GM11168 (cell line): ENCODE measurements at regions not wholly inside any gene's neighbourhood (a gene's known extent, or its start where the extent isn't known, plus 50 kb on each side); places are given as distances from the start of the nearest gene placed in this dataset.

Experiments
- in situ Hi-C: fragments of 300-500 bp; cut with MboI; formaldehyde crosslinking; loops from one replicate; pipeline ENCODE4 v1.12.0; 2022; ENCODE audit warnings: low sequenced_read_pairs; ENCODE audit not compliant: unreplicated experiment

GRCh38 chr9:115593587-115594091 is 475.7 kb upstream of the TNC start:
- in situ Hi-C loops = loop anchor here (25.0 kb wide), 1 partner anchor 1069 kb away; no protein-coding TSS in a partner anchor

- in situ Hi-C loops = loop anchor here (25.0 kb wide), 1 partner anchor 1068 kb away; no protein-coding TSS in a partner anchor
Observed at GRCh38 chr9:115594557-115594956, 476.6 kb upstream of the TNC start.

GRCh38 chr9:115596021-115596745 is 478.2 kb upstream of the TNC start:
- in situ Hi-C loops = loop anchor here (25.0 kb wide), 1 partner anchor 1066 kb away; no protein-coding TSS in a partner anchor

DNA sequence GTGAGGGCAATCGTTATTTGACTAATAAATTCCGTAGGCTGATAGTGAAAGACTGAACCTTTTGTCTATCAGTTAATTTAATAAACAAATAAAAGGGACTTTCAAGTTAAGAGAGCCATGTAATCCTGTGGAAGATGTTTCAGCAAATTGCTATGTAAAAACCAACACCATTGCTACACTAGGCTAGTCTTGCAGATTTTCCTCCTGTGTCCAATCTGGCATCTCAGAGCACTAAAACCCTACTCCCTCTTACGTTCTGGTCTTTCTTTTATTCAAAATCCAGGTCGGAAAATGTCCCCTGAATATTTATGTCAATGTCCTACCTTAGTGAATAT is 478.8 kb upstream of the TNC start:
- in situ Hi-C loops = loop anchor here (25.0 kb wide), 1 partner anchor 1066 kb away; no protein-coding TSS in a partner anchor

GRCh38 chr9:115597330-115597895 is 479.5 kb upstream of the TNC start:
- in situ Hi-C loops = loop anchor here (25.0 kb wide), 1 partner anchor 1065 kb away; no protein-coding TSS in a partner anchor

DNA sequence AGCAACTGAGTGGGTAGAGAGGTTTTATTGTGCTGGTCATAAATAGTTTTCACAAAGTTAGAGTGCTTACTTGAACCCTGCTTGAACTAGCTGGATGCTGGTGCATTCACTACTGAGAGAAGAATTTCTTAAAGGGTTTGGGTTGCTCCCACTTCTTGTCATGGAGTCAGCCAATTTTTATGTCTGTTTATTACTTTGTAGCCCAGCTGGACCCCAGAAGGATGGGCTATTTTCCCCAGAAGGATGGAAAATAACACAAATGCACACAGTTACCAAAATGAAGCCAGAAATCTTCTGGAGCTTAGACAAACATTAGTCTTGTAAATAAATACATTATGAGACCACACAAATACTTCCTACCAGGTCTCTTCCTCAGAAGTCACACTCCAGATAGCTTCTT is 480.8 kb upstream of the TNC start:
- in situ Hi-C loops = loop anchor here (25.0 kb wide), 1 partner anchor 1064 kb away; no protein-coding TSS in a partner anchor

GRCh38 chr9:115599898-115600297 is 481.9 kb upstream of the TNC start:
- in situ Hi-C loops = loop anchor here (25.0 kb wide), 1 partner anchor 1062 kb away; no protein-coding TSS in a partner anchor

DNA sequence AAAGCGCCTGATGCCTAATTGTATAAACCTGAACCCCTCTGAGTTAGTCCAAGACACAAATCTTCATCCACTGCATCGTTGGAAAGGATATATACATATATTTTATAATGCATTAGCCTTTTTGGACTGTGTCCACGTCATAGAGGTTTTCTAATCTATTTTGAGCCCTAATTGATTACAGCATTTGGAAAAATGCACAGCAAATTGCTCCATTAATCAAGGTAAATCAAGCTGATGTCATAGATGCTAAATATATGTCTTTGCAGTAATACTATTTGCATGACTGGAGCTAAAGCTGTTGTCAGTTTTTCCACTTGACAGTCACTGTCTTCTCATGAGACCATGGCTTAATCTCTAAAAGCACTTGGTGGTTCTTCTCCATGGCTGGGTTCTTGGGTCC is 483.5 kb upstream of the TNC start:
- in situ Hi-C loops = no loop called here

GRCh38 chr9:115604831-115605483 is 487.0 kb upstream of the TNC start:
- in situ Hi-C loops = no loop called here

GRCh38 chr9:115606838-115607237 is 488.9 kb upstream of the TNC start:
- in situ Hi-C loops = no loop called here

- in situ Hi-C loops = no loop called here
Observed at GRCh38 chr9:115614326-115614999, 496.5 kb upstream of the TNC start.

GRCh38 chr9:115615000-115615401 is 497.0 kb upstream of the TNC start:
- in situ Hi-C loops = no loop called here

- in situ Hi-C loops = no loop called here
Observed at GRCh38 chr9:115615821-115616665, 498.1 kb upstream of the TNC start.

GRCh38 chr9:115616666-115617239 is 498.8 kb upstream of the TNC start:
- in situ Hi-C loops = no loop called here

DNA sequence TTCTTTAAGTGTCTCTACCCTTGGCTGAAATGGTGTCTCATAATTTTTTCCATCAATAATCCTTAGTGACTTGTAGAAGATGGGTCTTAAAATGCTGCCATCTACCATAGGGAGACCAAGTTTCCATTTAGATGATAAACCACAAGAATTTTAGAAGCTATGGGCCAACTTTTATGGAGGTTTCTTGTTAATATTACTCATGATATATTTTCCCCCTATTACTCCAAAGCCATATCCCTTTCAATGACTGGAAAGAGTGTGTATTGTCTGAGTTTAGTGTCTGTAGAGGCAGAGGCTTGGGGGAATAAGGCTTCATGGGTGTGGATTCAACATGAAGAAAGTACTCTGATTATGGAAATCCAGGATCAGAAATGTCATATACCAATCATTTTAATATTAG is 507.3 kb upstream of the TNC start:
- in situ Hi-C loops = no loop called here

GRCh38 chr9:115625954-115626353 is 508.0 kb upstream of the TNC start:
- in situ Hi-C loops = no loop called here

GRCh38 chr9:115627511-115627910 is 509.6 kb upstream of the TNC start:
- in situ Hi-C loops = no loop called here

DNA sequence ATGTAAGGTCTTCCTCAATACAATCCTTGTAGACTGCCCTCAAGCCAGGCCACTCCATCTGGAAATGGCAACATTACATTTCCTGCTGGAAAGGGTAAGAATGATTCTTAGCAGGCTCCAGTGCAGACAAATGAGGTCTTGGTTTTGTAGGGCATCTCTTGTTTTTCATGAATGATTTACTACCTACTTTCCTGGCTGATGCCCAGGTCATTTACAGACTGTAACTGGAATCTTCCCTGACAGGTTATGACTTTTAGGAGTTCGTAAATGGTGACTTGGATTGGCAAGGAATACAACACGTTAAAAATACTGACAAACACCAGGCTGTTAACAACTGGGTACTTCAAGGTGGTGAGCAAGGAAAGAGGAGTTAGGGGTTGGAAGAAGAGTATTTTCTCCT is 510.5 kb upstream of the TNC start:
- in situ Hi-C loops = no loop called here
